MM.1S (cell line): ENCODE measurements at regions not wholly inside any gene's neighbourhood (a gene's known extent, or its start where the extent isn't known, plus 50 kb on each side); places are given as distances from the start of the nearest gene placed in this dataset.

Experiments
- DNase-seq: peaks from one replicate; pipeline ENCODE4 v3.0.0-alpha.2; 2015
- H2AFZ ChIP-seq: fragments of 300-600 bp; sonication (generic); 2 replicates; pipeline ENCODE4 v1.6.0; 2016; ENCODE audit warnings: antibody characterized with exemption, low read length
- H3F3A ChIP-seq: fragments of 300-600 bp; sonication (generic); 2 replicates; pipeline ENCODE4 v1.6.1; 2016; ENCODE audit warnings: mild to moderate bottlenecking, antibody characterized with exemption, low read length, moderate library complexity, mixed read lengths; ENCODE audit not compliant: insufficient read depth
- H3K27ac ChIP-seq: fragments of 300-600 bp; sonication (generic); 2 replicates; pipeline ENCODE4 v1.5.1; 2016; ENCODE audit warnings: mild to moderate bottlenecking, low read length
- H3K27me3 ChIP-seq: fragments of 300-600 bp; sonication (generic); replicated peaks from 2 replicates; pipeline ENCODE4 v1.6.0; 2016; ENCODE audit warnings: low read length; ENCODE audit not compliant: insufficient read depth
- H3K36me3 ChIP-seq: fragments of 300-600 bp; sonication (generic); replicated peaks from 2 replicates; pipeline ENCODE4 v1.6.1; 2016; ENCODE audit warnings: mild to moderate bottlenecking, low read length, mixed read lengths; ENCODE audit not compliant: insufficient read depth
- H3K4me1 ChIP-seq: fragments of 300-600 bp; sonication (generic); 2 replicates; pipeline ENCODE4 v1.6.1; 2016; ENCODE audit warnings: low read length, mixed read lengths
- H3K4me2 ChIP-seq: fragments of 300-600 bp; sonication (generic); 2 replicates; pipeline ENCODE4 v1.6.0; 2016; ENCODE audit warnings: low read depth, low read length
- H3K4me3 ChIP-seq: fragments of 300-600 bp; sonication (generic); 2 replicates; pipeline ENCODE4 v1.5.1; 2016; ENCODE audit warnings: low read length, mixed read lengths
- H3K79me2 ChIP-seq: fragments of 300-600 bp; sonication (generic); 2 replicates; pipeline ENCODE4 v1.6.1; 2016; ENCODE audit warnings: mixed run types, low read length, mixed read lengths
- H3K9ac ChIP-seq: fragments of 300-600 bp; sonication (generic); 2 replicates; pipeline ENCODE4 v1.6.1; 2016; ENCODE audit warnings: low read length, mixed read lengths
- H3K9me2 ChIP-seq: fragments of 300-600 bp; sonication (generic); replicated peaks from 2 replicates; pipeline ENCODE4 v1.6.1; 2016; ENCODE audit warnings: mild to moderate bottlenecking, low read length, mixed read lengths; ENCODE audit not compliant: insufficient read depth
- H3K9me3 ChIP-seq: fragments of 300-600 bp; sonication (generic); replicated peaks from 2 replicates; pipeline ENCODE4 v1.6.1; 2016; ENCODE audit warnings: mild to moderate bottlenecking, low read length, mixed read lengths; ENCODE audit not compliant: insufficient read depth
- H4K20me1 ChIP-seq: fragments of 300-600 bp; sonication (generic); 2 replicates; pipeline ENCODE4 v1.6.1; 2016; ENCODE audit warnings: mild to moderate bottlenecking, low read length, moderate library complexity, mixed read lengths; ENCODE audit not compliant: insufficient read depth
- EZH2 ChIP-seq: fragments of 300-600 bp; sonication (generic); optimal IDR thresholded peaks from 2 replicates; pipeline ENCODE3; 2017; ENCODE audit warnings: low read depth, mild to moderate bottlenecking, antibody characterized with exemption, low read length, mixed read lengths
- EZH2phosphoT487 ChIP-seq: fragments of 300-600 bp; sonication (generic); IDR thresholded peaks from 2 replicates; pipeline ENCODE4 v1.6.1; 2018; ENCODE audit warnings: antibody characterized with exemption, low read length
- TF ChIP-seq, protein P1 (sequence below): fragments of 300-600 bp; sonication (generic); IDR thresholded peaks from 2 replicates; pipeline ENCODE4 v1.5.1; 2016; ENCODE audit warnings: antibody characterized with exemption, low read length, mixed read lengths

DNA sequence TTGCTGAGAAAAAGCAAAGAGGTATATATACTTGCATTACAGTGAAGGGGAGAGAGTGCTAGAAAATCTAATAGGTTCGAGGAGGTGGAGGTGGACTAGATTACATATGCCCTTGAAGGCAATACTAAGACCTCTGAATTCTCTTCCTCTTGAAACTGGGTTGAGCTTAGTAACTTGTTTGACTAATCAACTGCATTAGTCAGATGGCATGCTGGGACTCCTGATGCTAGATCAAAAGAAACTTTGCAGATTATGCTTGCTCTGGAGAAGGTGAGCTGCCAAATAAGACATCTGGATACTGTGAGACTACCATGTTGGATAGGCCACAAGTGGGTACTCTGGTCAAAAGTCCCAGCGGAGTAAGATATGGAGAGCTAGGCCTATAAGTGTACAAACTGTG, 331.3 kb downstream of the KLF5 start:
- Histone ChIP-seq H3K4me2 (no peak overlapping the region), H4K20me1 (no peaks in the 10 kb centered on the region), H2AFZ (no peak overlapping the region), H3K4me1 (no peaks in the 10 kb centered on the region), H3K9me3 (no peaks in the 10 kb centered on the region), H3K36me3 (no peaks in the 10 kb centered on the region), H3K27ac (no peak overlapping the region), H3K27me3 (no peaks in the 10 kb centered on the region), H3K9ac (no peak overlapping the region), H3K79me2 (no peaks in the 10 kb centered on the region), H3K4me3 (no peak overlapping the region), H3K9me2 (no peaks in the 10 kb centered on the region), H3F3A (no peaks in the 10 kb centered on the region)
- no peak for DNase-seq
- TF ChIP-seq EZH2: no peak
- TF ChIP-seq EZH2phosphoT487: no peak
- TF ChIP-seq, protein P1, sequence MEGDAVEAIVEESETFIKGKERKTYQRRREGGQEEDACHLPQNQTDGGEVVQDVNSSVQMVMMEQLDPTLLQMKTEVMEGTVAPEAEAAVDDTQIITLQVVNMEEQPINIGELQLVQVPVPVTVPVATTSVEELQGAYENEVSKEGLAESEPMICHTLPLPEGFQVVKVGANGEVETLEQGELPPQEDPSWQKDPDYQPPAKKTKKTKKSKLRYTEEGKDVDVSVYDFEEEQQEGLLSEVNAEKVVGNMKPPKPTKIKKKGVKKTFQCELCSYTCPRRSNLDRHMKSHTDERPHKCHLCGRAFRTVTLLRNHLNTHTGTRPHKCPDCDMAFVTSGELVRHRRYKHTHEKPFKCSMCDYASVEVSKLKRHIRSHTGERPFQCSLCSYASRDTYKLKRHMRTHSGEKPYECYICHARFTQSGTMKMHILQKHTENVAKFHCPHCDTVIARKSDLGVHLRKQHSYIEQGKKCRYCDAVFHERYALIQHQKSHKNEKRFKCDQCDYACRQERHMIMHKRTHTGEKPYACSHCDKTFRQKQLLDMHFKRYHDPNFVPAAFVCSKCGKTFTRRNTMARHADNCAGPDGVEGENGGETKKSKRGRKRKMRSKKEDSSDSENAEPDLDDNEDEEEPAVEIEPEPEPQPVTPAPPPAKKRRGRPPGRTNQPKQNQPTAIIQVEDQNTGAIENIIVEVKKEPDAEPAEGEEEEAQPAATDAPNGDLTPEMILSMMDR: no peak

GRCh38 chr13:73388586-73388985, 329.8 kb downstream of the KLF5 start:
- H3K27ac ChIP-seq: no peak overlapping the region
- no peaks in the 10 kb centered on the region for H3K27me3 ChIP-seq
- H4K20me1 ChIP-seq: no peaks in the 10 kb centered on the region
- DNase-seq: no peak
- H3K9me3 ChIP-seq: no peaks in the 10 kb centered on the region
- no peak overlapping the region for H3K4me3 ChIP-seq
- no peaks in the 10 kb centered on the region for H3K79me2 ChIP-seq
- no peaks in the 10 kb centered on the region for H3K36me3 ChIP-seq
- H3K4me2 ChIP-seq: no peak overlapping the region
- no peak overlapping the region for H3K9ac ChIP-seq
- TF ChIP-seq EZH2phosphoT487 (no peak), EZH2 (no peak)
- TF ChIP-seq, protein P1: no peak
- no peak overlapping the region for H2AFZ ChIP-seq
- no peaks in the 10 kb centered on the region for H3F3A ChIP-seq
- no peaks in the 10 kb centered on the region for H3K9me2 ChIP-seq
- H3K4me1 ChIP-seq: no peaks in the 10 kb centered on the region

- Histone ChIP-seq H4K20me1 (no peaks in the 10 kb centered on the region), H3K27ac (no peak overlapping the region), H3K9me2 (no peaks in the 10 kb centered on the region), H3K9me3 (no peaks in the 10 kb centered on the region), H3K4me1 (no peaks in the 10 kb centered on the region), H3K9ac (no peak overlapping the region), H3K4me3 (no peak overlapping the region), H3F3A (no peaks in the 10 kb centered on the region), H2AFZ (no peak overlapping the region), H3K27me3 (no peaks in the 10 kb centered on the region), H3K36me3 (no peaks in the 10 kb centered on the region), H3K79me2 (no peaks in the 10 kb centered on the region), H3K4me2 (no peak overlapping the region)
- TF ChIP-seq EZH2phosphoT487: no peak
- TF ChIP-seq EZH2: no peak
- TF ChIP-seq, protein P1: no peak
- no peak for DNase-seq
These were observed 328.5 kb downstream of the KLF5 start for GRCh38 chr13:73387318-73387717.

DNA sequence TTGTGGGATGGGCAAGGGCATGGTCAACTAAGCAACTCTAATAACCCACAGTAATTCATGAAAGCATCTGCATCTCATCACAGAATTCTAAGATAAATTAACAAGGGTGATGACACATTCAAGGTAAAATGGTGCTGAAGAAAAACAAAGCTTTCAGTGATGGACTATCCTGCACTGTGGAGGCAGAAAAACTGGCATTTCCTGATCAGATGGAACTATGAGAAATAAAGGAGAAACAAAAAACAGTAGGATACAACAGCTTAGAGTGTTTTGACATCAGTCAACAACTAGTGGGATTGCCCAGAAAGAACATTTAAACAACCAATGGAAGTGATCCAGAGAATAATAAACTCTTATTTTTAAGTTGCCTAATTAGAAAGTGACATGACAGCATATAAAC, 327.0 kb downstream of the KLF5 start:
- Histone ChIP-seq H2AFZ (no peak overlapping the region), H3K27ac (no peak overlapping the region), H3K79me2 (no peaks in the 10 kb centered on the region), H3K9me3 (no peaks in the 10 kb centered on the region), H3K9ac (no peak overlapping the region), H3K9me2 (no peaks in the 10 kb centered on the region), H3K4me1 (no peaks in the 10 kb centered on the region), H3K4me3 (no peak overlapping the region), H3K4me2 (no peak overlapping the region), H3K36me3 (no peaks in the 10 kb centered on the region), H3F3A (no peaks in the 10 kb centered on the region), H4K20me1 (no peaks in the 10 kb centered on the region), H3K27me3 (no peaks in the 10 kb centered on the region)
- no peak for DNase-seq
- TF ChIP-seq EZH2 (no peak), EZH2phosphoT487 (no peak)
- TF ChIP-seq, protein P1: no peak
